ENCODE measurements at regions not wholly inside any gene's neighbourhood (a gene's known extent, or its start where the extent isn't known, plus 50 kb on each side); places are given as distances from the start of the nearest gene placed in this dataset.
A peak's percentile ranks its signal among the peaks of the same experiment; 100 is the strongest.

- H3K27ac Mint-ChIP-seq = no peak overlapping the region
- H3K36me3 Mint-ChIP-seq = no peaks in the 10 kb centered on the region
- no peaks in the 10 kb centered on the region for H3K27me3 Mint-ChIP-seq
- H3K4me1 Mint-ChIP-seq = no peaks in the 10 kb centered on the region
- peaks cover 5 to 9% (median 6%) of the 10 kb centered on the region in 3 donors for H3K9me3 Mint-ChIP-seq
- H3K4me3 Mint-ChIP-seq = no peak overlapping the region
Measured at GRCh38 chr2:220194630-220195584, 567.5 kb downstream of the SLC4A3 start.

- no peak overlapping the region for H3K4me3 Mint-ChIP-seq
- no peaks in the 10 kb centered on the region for H3K4me1 Mint-ChIP-seq
- H3K27me3 Mint-ChIP-seq = no peaks in the 10 kb centered on the region
- peaks cover 2 to 8% (median 5%) of the 10 kb centered on the region in 3 donors for H3K9me3 Mint-ChIP-seq
- peak overlapping the region in 1 of 3 donors; percentile 13 for H3K27ac Mint-ChIP-seq
- H3K36me3 Mint-ChIP-seq = peaks cover 1% of the 10 kb centered on the region
Measured at GRCh38 chr2:220198896-220199295, 571.5 kb downstream of the SLC4A3 start.

GRCh38 chr2:220202066-220202465 is 574.6 kb downstream of the SLC4A3 start:
- Mint-ChIP-seq H3K27me3 (no peaks in the 10 kb centered on the region), H3K27ac (peak overlapping the region in 1 of 3 donors; percentile 67), H3K4me1 (no peaks in the 10 kb centered on the region), H3K36me3 (peaks cover 1% of the 10 kb centered on the region), H3K4me3 (no peak overlapping the region), H3K9me3 (peaks cover 0 to 8% (median 0%) of the 10 kb centered on the region in 3 donors)

GRCh38 chr2:220209093-220209492 is 581.7 kb downstream of the SLC4A3 start:
- H3K4me3 Mint-ChIP-seq = no peak overlapping the region
- H3K27ac Mint-ChIP-seq = no peak overlapping the region
- H3K36me3 Mint-ChIP-seq = no peaks in the 10 kb centered on the region
- H3K9me3 Mint-ChIP-seq = peaks cover 0 to 3% (median 0%) of the 10 kb centered on the region in 3 donors
- peaks cover 0 to 2% (median 0%) of the 10 kb centered on the region in 3 donors for H3K4me1 Mint-ChIP-seq
- peaks cover 1% of the 10 kb centered on the region for H3K27me3 Mint-ChIP-seq

- Mint-ChIP-seq H3K4me1 (peaks cover 0 to 2% (median 0%) of the 10 kb centered on the region in 3 donors), H3K4me3 (no peak overlapping the region), H3K27ac (no peak overlapping the region), H3K9me3 (peaks cover 0 to 3% (median 0%) of the 10 kb centered on the region in 3 donors), H3K27me3 (peaks cover 1% of the 10 kb centered on the region), H3K36me3 (no peaks in the 10 kb centered on the region)
Measured at GRCh38 chr2:220209751-220210150, 582.3 kb downstream of the SLC4A3 start.

GRCh38 chr2:220212296-220213080 is 585.1 kb downstream of the SLC4A3 start:
- no peak overlapping the region for H3K4me3 Mint-ChIP-seq
- H3K4me1 Mint-ChIP-seq = peaks cover 0 to 2% (median 0%) of the 10 kb centered on the region in 3 donors
- peaks cover 1% of the 10 kb centered on the region for H3K27me3 Mint-ChIP-seq
- peaks cover 0 to 3% (median 0%) of the 10 kb centered on the region in 3 donors for H3K9me3 Mint-ChIP-seq
- H3K27ac Mint-ChIP-seq = no peak overlapping the region
- H3K36me3 Mint-ChIP-seq = no peaks in the 10 kb centered on the region

GRCh38 chr2:220215785-220216184 is 588.4 kb downstream of the SLC4A3 start:
- peaks cover 0 to 3% (median 0%) of the 10 kb centered on the region in 3 donors for H3K9me3 Mint-ChIP-seq
- H3K4me1 Mint-ChIP-seq = no peaks in the 10 kb centered on the region
- no peak overlapping the region for H3K27ac Mint-ChIP-seq
- no peak overlapping the region for H3K4me3 Mint-ChIP-seq
- peaks cover 1% of the 10 kb centered on the region for H3K27me3 Mint-ChIP-seq
- no peaks in the 10 kb centered on the region for H3K36me3 Mint-ChIP-seq

- Mint-ChIP-seq H3K4me1 (no peaks in the 10 kb centered on the region), H3K27me3 (no peaks in the 10 kb centered on the region), H3K27ac (no peak overlapping the region), H3K36me3 (no peaks in the 10 kb centered on the region), H3K4me3 (no peak overlapping the region), H3K9me3 (peaks cover 0 to 3% (median 0%) of the 10 kb centered on the region in 3 donors)
Measured at GRCh38 chr2:220219371-220219770, 591.9 kb downstream of the SLC4A3 start.

- no peak overlapping the region for H3K27ac Mint-ChIP-seq
- peaks cover 0 to 3% (median 0%) of the 10 kb centered on the region in 3 donors for H3K9me3 Mint-ChIP-seq
- no peaks in the 10 kb centered on the region for H3K4me1 Mint-ChIP-seq
- H3K4me3 Mint-ChIP-seq = no peak overlapping the region
- H3K27me3 Mint-ChIP-seq = no peaks in the 10 kb centered on the region
- no peaks in the 10 kb centered on the region for H3K36me3 Mint-ChIP-seq
Measured at GRCh38 chr2:220220009-220220408, 592.6 kb downstream of the SLC4A3 start.

GRCh38 chr2:220221992-220222391 is 594.6 kb downstream of the SLC4A3 start:
- no peak overlapping the region for H3K4me3 Mint-ChIP-seq
- no peaks in the 10 kb centered on the region for H3K4me1 Mint-ChIP-seq
- no peaks in the 10 kb centered on the region for H3K27me3 Mint-ChIP-seq
- no peak overlapping the region for H3K27ac Mint-ChIP-seq
- H3K9me3 Mint-ChIP-seq = peaks cover 0 to 3% (median 2%) of the 10 kb centered on the region in 3 donors
- H3K36me3 Mint-ChIP-seq = no peaks in the 10 kb centered on the region

GRCh38 chr2:220224691-220225543 is 597.5 kb downstream of the SLC4A3 start:
- Mint-ChIP-seq H3K36me3 (no peaks in the 10 kb centered on the region), H3K9me3 (peaks cover 0 to 3% (median 2%) of the 10 kb centered on the region in 3 donors), H3K4me3 (no peak overlapping the region), H3K27me3 (no peaks in the 10 kb centered on the region), H3K27ac (no peak overlapping the region), H3K4me1 (no peaks in the 10 kb centered on the region)

- Mint-ChIP-seq H3K27ac (no peak overlapping the region), H3K27me3 (no peaks in the 10 kb centered on the region), H3K36me3 (no peaks in the 10 kb centered on the region), H3K4me1 (no peaks in the 10 kb centered on the region), H3K9me3 (peaks cover 0 to 3% (median 2%) of the 10 kb centered on the region in 3 donors), H3K4me3 (no peak overlapping the region)
Measured at GRCh38 chr2:220226076-220226475, 598.6 kb downstream of the SLC4A3 start.

- Mint-ChIP-seq H3K27ac (no peak overlapping the region), H3K4me3 (no peak overlapping the region), H3K36me3 (no peaks in the 10 kb centered on the region), H3K27me3 (no peaks in the 10 kb centered on the region), H3K4me1 (no peaks in the 10 kb centered on the region), H3K9me3 (peaks cover 0 to 3% (median 2%) of the 10 kb centered on the region in 3 donors)
Measured at GRCh38 chr2:220226546-220226945, 599.1 kb downstream of the SLC4A3 start.

GRCh38 chr2:220227266-220227920 is 600.0 kb downstream of the SLC4A3 start:
- Mint-ChIP-seq H3K4me3 (no peak overlapping the region), H3K27ac (no peak overlapping the region), H3K27me3 (no peaks in the 10 kb centered on the region), H3K36me3 (no peaks in the 10 kb centered on the region), H3K4me1 (no peaks in the 10 kb centered on the region), H3K9me3 (peaks cover 0 to 3% (median 2%) of the 10 kb centered on the region in 3 donors)
